OCI-LY7 (cell line): ENCODE measurements at regions not wholly inside any gene's neighbourhood (a gene's known extent, or its start where the extent isn't known, plus 50 kb on each side); places are given as distances from the start of the nearest gene placed in this dataset.
A peak's percentile ranks its signal among the peaks of the same experiment; 100 is the strongest.

ENCODE experiments used
- BruUV-seq: library from RNA; stranded (reverse); fragments of 400-500 nt; replicated peaks from 2 replicates; lab custom pipeline; 2021; lab: Mats Ljungman, UMichigan
- CTCF ChIA-PET: fragments of 300-600 bp; sonication (Branson Sonifier 250); formaldehyde crosslinking; loops from one replicate; lab custom pipeline; 2022; ENCODE audit warnings: antibody characterized with exemption; ENCODE audit not compliant: unreplicated experiment; lab: Charles Lee
- POLR2A ChIA-PET: fragments of 300-600 bp; sonication (Branson Sonifier 250); formaldehyde crosslinking; loops from one replicate; lab custom pipeline; 2022; ENCODE audit warnings: antibody characterized with exemption; lab: Charles Lee
- DNase-seq: peaks from one replicate; pipeline ENCODE4 v3.0.0-alpha.2; 2015; ENCODE audit warnings: low spot score
- H2AFZ ChIP-seq: fragments of 200-600 bp; sonication (generic), shearing (Covaris generic); 2 replicates; pipeline ENCODE4 v1.6.1; 2014; ENCODE audit warnings: mild to moderate bottlenecking, antibody characterized with exemption, low read length, moderate library complexity
- H3K27ac ChIP-seq: fragments of 200-600 bp; sonication (generic); 2 replicates; pipeline ENCODE4 v1.5.1; 2014; ENCODE audit warnings: mixed run types, low read depth, mild to moderate bottlenecking, moderate library complexity, low read length, inconsistent platforms; ENCODE audit not compliant: poor library complexity, severe bottlenecking
- H3K36me3 ChIP-seq: fragments of 200-600 bp; sonication (generic); 2 replicates; pipeline ENCODE4 v1.6.1; 2014; ENCODE audit warnings: mild to moderate bottlenecking, antibody characterized with exemption, low read length, moderate library complexity, mixed read lengths; ENCODE audit not compliant: insufficient read depth
- H3K4me1 ChIP-seq: fragments of 200-600 bp; sonication (generic); 2 replicates; pipeline ENCODE4 v1.5.1; 2014; ENCODE audit warnings: mild to moderate bottlenecking, low read length; ENCODE audit not compliant: insufficient read depth, poor library complexity, severe bottlenecking
- H3K4me2 ChIP-seq: fragments of 200-600 bp; sonication (generic); 2 replicates; pipeline ENCODE4 v1.6.1; 2014; ENCODE audit warnings: mild to moderate bottlenecking, low read length
- H3K4me3 ChIP-seq: fragments of 200-600 bp; sonication (generic); 2 replicates; pipeline ENCODE4 v1.5.1; 2014; ENCODE audit warnings: mild to moderate bottlenecking, low read depth, low read length; ENCODE audit not compliant: poor library complexity, severe bottlenecking
- H3K79me2 ChIP-seq: fragments of 200-600 bp; sonication (generic); 2 replicates; pipeline ENCODE4 v1.6.1; 2016; ENCODE audit warnings: low read depth, mild to moderate bottlenecking, low read length, moderate library complexity, mixed read lengths; ENCODE audit not compliant: insufficient read depth
- H3K9me2 ChIP-seq: fragments of 200-600 bp; sonication (generic); 2 replicates; pipeline ENCODE4 v1.6.1; 2016; ENCODE audit warnings: mild to moderate bottlenecking, low read length, mixed read lengths; ENCODE audit not compliant: insufficient read depth
- H3K9me3 ChIP-seq: fragments of 200-600 bp; sonication (generic); 2 replicates; pipeline ENCODE4 v1.6.1; 2014; ENCODE audit warnings: mild to moderate bottlenecking, mixed run types, low read length, mixed read lengths
- H4K20me1 ChIP-seq: fragments of 200-600 bp; sonication (generic); 2 replicates; pipeline ENCODE4 v1.6.1; 2014; ENCODE audit warnings: mild to moderate bottlenecking, antibody characterized with exemption, low read length, moderate library complexity, mixed read lengths; ENCODE audit not compliant: insufficient read depth
- EZH2phosphoT487 ChIP-seq: fragments of 200-600 bp; sonication (generic); IDR thresholded peaks from 2 replicates; pipeline ENCODE4 v1.6.1; 2018; ENCODE audit warnings: low read depth, borderline replicate concordance, mild to moderate bottlenecking, mixed run types, antibody characterized with exemption, low read length, moderate library complexity, mixed read lengths
- intact Hi-C: fragments of 100-400 bp; cut with micrococcal nuclease; formaldehyde crosslinking; loops from one replicate; pipeline ENCODE4 v1.10.0; 2022; ENCODE audit not compliant: unreplicated experiment
- TF ChIP-seq, protein P1 (sequence below): fragments of 200-600 bp; sonication (generic); conservative IDR thresholded peaks from 2 replicates; pipeline ENCODE4 v1.5.1; 2014; ENCODE audit warnings: mild to moderate bottlenecking, antibody characterized with exemption, low read length, moderate library complexity, mixed read lengths

GRCh38 chr1:172753964-172754363 lies 95.1 kb downstream of the FASLG start:
- ChIA-PET POLR2A (interaction anchor here (0.7 to 1.6 kb wide), 2 partner anchors 64 to 726 kb away, joined by 3 to 4 read pairs; no protein-coding TSS in a partner anchor), CTCF (no interaction called here)
- Histone ChIP-seq H3K79me2 (no peaks in the 10 kb centered on the region), H3K4me2 (no peak overlapping the region), H2AFZ (peak overlapping the region; percentile 68), H3K36me3 (no peaks in the 10 kb centered on the region), H3K4me1 (peaks cover 12% of the 10 kb centered on the region), H3K4me3 (no peak overlapping the region), H3K27ac (no peak overlapping the region), H4K20me1 (no peaks in the 10 kb centered on the region), H3K9me3 (no peaks in the 10 kb centered on the region), H3K9me2 (no peaks in the 10 kb centered on the region)
- BruUV-seq: no TSS peak
- TF ChIP-seq, protein P1, sequence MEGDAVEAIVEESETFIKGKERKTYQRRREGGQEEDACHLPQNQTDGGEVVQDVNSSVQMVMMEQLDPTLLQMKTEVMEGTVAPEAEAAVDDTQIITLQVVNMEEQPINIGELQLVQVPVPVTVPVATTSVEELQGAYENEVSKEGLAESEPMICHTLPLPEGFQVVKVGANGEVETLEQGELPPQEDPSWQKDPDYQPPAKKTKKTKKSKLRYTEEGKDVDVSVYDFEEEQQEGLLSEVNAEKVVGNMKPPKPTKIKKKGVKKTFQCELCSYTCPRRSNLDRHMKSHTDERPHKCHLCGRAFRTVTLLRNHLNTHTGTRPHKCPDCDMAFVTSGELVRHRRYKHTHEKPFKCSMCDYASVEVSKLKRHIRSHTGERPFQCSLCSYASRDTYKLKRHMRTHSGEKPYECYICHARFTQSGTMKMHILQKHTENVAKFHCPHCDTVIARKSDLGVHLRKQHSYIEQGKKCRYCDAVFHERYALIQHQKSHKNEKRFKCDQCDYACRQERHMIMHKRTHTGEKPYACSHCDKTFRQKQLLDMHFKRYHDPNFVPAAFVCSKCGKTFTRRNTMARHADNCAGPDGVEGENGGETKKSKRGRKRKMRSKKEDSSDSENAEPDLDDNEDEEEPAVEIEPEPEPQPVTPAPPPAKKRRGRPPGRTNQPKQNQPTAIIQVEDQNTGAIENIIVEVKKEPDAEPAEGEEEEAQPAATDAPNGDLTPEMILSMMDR: no peak
- TF ChIP-seq EZH2phosphoT487: no peak
- intact Hi-C loops: no loop called here
- DNase-seq: no peak

- H2AFZ ChIP-seq: peak overlapping the region; percentile 68; the same call in 1 of the 2 replicates
- no peak for DNase-seq
- H3K27ac ChIP-seq: no peak overlapping the region
- no TSS peak for BruUV-seq
- no peaks in the 10 kb centered on the region for H3K9me3 ChIP-seq
- H3K4me3 ChIP-seq: no peak overlapping the region
- TF ChIP-seq EZH2phosphoT487: no peak
- TF ChIP-seq, protein P1: no peak
- peak overlapping the region; percentile 11; the same call in 1 of the 2 replicates for H3K4me2 ChIP-seq
- no peaks in the 10 kb centered on the region for H4K20me1 ChIP-seq
- H3K4me1 ChIP-seq: peaks cover 12% of the 10 kb centered on the region
- no peaks in the 10 kb centered on the region for H3K36me3 ChIP-seq
- no peaks in the 10 kb centered on the region for H3K9me2 ChIP-seq
- ChIA-PET POLR2A (interaction anchor here (0.7 to 1.6 kb wide), 2 partner anchors 64 to 725 kb away, joined by 3 to 4 read pairs; no protein-coding TSS in a partner anchor), CTCF (no interaction called here)
- intact Hi-C loops: no loop called here
- no peaks in the 10 kb centered on the region for H3K79me2 ChIP-seq
Measured at GRCh38 chr1:172754609-172755008, 95.7 kb downstream of the FASLG start.

DNA sequence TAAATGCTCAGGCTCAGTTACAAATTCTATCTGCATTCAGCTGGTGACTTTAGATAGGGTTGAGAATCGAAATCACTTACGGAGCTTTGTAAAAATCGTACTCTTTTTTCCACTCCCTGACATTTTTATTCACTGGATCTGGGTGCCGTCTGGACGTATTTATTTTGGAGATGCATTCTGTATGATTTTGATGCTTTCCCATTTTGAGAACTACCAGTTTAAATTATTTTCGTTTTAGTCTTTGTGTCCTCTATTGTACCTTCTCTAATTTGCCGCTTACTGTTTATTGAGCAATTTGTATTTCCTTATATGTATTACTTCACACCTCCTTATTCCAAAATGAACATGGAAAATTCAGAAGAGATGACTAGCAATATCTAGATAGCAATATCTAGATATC lies 96.2 kb downstream of the FASLG start:
- H2AFZ ChIP-seq: no peak overlapping the region
- ChIA-PET POLR2A (interaction anchor here (1.6 kb wide), 1 partner anchor 63 kb away, joined by 4 read pairs; no protein-coding TSS in a partner anchor), CTCF (no interaction called here)
- H3K36me3 ChIP-seq: no peaks in the 10 kb centered on the region
- H3K27ac ChIP-seq: no peak overlapping the region
- H3K9me3 ChIP-seq: no peaks in the 10 kb centered on the region
- intact Hi-C loops: no loop called here
- H3K79me2 ChIP-seq: no peaks in the 10 kb centered on the region
- no peaks in the 10 kb centered on the region for H3K9me2 ChIP-seq
- peaks cover 12% of the 10 kb centered on the region for H3K4me1 ChIP-seq
- no peak overlapping the region for H3K4me3 ChIP-seq
- BruUV-seq: no TSS peak
- no peaks in the 10 kb centered on the region for H4K20me1 ChIP-seq
- peak overlapping the region; percentile 11; the same call in 1 of the 2 replicates for H3K4me2 ChIP-seq
- DNase-seq: no peak
- TF ChIP-seq, protein P1: no peak
- no peak for TF ChIP-seq EZH2phosphoT487
